RPMI8226 (cell line): ENCODE measurements at regions not wholly inside any gene's neighbourhood (a gene's known extent, or its start where the extent isn't known, plus 50 kb on each side); places are given as distances from the start of the nearest gene placed in this dataset.

ENCODE experiments used
- DNase-seq: peaks from one replicate; pipeline ENCODE4 v3.0.0-alpha.2; 2015

DNA sequence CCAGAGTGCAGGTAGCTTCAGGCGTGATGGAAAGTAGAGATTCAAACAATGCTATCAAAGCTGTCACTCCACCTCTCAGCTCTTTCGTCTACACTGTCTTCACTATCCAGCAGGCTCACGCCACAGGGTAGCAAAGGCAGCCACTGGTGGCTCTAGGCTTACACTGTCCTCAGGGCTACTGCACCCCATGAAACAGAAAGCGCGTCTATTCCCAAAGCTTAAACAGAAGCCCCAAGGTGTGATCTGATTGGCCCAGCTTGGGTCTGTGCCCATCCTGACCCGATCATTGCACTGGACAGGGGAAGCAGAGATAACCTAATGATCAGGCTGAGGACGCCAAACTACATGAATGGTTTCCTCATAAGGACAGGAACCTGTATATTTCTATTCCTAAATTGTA is 100.1 kb downstream of the PDCL3 start:
- no peak for DNase-seq

DNA sequence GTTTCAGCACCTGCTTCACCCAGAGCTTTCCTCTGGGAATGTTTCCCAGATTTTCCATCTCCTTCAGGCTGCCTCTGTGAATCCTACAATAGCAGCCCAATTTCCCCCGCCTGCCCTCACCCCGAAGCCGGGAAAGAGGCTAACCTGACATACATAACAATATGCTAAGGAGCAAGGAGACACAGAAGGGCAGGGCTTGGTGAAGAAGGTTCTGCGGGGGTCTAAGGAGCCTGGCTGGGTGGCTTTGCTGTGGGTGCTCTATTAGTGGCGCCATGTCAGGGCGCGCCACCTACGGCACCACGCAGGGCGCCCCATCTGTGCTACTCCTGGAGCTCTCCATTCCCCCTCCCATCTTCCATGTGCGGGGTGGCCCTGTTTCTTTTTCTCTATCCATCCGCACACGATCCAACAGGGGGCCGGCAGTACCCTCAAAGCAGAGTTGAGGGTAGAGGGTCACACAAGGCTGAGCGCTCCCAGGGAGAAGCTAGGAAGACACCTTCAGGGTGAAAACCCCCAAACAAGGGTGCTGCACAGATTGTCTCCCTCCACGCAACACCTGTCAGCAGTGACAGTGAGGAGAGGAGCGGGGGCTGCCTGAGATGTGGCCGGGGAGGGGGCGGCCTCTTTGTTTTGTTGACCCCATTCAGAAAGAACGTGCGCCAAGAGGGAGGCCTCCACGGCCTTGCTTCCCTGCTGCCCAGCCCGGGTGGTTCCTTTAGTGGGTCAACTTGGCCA is 101.4 kb downstream of the PDCL3 start:
- DNase-seq = no peak

DNA sequence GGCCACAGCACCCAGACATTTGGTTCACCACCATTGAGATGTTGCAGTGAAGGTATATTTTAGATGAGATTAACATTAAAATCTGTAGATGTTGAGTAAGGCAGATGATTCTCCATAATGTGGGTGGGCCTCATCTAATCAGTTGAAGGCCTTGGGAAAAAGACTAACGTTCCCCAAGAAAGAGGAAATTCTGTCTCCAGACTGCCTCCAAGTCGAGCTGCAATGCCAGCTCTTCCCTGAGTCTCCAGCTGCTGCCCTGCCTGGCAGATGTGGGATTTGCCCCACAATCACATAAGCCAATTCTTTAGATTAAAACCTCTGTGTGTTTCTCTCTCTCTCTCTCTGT is 101.9 kb downstream of the PDCL3 start:
- DNase-seq = no peak

DNA sequence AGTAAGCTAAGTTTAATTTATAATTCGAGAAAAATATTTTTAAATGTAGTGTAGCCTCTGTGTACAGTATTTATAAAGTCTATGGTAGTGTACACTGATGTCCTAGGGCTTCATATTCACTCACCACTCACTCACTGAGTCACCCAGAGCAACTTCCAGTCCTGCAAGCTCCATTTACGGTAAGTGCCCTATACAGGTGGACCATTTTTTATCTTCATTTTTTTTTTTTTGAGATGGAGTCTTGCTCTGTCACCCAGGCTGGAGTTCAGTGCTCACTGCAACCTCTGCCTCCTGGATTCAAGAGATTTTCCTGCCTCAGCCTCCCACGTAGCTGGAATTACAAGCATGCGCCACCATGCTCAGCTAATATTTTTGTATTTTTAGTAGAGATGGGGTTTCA is 104.2 kb downstream of the PDCL3 start:
- DNase-seq = no peak

- no peak for DNase-seq
Observed at GRCh38 chr2:100667801-100668200, 105.0 kb downstream of the PDCL3 start.

DNA sequence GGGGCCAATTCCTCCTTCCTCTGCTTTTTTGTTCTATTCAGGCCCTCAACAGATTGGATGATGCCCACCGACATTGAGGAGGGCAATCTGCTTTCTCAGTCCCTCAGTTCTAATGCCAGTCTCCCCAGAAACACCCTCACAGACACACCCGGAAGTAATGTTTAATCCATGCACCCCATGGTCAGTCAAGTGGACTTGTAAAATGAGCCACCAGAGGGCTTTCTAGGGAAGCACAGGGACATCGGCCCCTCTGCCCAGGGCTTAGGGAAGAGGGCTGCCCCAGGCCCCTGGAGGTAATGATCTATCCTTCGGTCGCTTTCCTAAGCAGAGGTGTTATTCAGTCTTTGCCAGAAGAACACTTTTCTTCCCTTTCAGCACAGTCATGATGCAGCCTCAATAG is 107.4 kb downstream of the PDCL3 start:
- DNase-seq = no peak

- DNase-seq = no peak
Observed at GRCh38 chr2:100673115-100673514, 110.3 kb downstream of the PDCL3 start.

GRCh38 chr2:100673691-100674485 is 111.1 kb downstream of the PDCL3 start:
- DNase-seq = no peak

DNA sequence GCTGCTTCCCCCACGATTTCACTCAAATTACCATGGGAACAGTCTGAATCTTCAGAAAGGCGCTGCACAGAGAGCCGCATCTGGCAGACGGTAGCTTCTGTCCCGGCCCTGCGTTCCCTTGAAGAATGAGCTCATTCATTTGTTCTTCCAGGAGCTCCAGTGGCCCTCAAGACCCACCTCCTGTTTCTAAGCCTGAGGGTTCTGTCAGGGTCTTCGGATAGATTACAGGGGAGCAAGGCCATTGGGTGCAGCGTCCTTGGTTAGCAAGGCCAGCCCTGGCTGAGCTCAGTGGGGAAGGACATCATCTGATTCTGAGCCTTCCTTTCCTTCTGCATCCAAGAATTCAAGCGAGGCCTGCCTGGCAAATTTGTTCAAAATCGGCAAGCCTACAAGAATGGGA is 111.9 kb downstream of the PDCL3 start:
- no peak for DNase-seq

GRCh38 chr2:100675373-100675772 is 112.6 kb downstream of the PDCL3 start:
- DNase-seq = no peak

DNA sequence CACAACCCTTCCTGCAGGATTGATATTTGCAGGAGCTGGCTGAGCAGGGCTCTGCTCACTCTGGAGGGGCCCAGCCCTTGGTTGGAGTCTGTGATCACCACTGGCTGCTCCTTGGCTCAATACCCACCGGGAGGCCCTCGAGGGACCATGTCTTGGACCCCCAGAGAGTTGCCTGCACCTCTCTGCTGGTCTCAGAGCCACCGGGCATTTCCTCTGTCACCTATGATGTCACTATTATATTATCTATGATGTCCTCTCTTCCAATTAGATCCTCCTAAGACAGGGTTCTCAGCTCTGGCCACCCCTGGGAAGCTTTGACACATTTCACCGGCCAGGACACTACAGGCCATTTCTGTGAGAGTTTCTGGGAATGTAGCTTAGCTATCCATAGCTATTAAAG is 113.1 kb downstream of the PDCL3 start:
- no peak for DNase-seq

DNA sequence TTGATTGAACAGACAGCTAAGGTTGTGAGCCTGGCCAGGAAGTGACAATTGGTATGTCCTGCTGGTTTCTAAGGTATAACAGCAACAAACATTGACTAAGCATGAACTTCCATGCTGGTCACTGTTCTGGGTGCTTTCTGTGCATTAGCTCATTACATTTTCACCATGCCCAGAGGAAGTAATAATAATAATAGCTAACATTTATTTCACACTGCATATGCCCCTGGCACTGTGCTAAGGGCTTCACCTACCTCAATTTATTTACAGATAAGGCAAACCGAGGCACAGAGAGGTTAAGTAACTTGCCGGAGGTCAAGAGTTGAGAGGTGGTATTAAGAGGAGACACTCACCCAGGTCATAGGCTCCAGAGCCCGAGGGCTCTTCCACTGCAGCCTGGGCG is 113.6 kb downstream of the PDCL3 start:
- no peak for DNase-seq

GRCh38 chr2:100677611-100678185 is 114.9 kb downstream of the PDCL3 start:
- no peak for DNase-seq

DNA sequence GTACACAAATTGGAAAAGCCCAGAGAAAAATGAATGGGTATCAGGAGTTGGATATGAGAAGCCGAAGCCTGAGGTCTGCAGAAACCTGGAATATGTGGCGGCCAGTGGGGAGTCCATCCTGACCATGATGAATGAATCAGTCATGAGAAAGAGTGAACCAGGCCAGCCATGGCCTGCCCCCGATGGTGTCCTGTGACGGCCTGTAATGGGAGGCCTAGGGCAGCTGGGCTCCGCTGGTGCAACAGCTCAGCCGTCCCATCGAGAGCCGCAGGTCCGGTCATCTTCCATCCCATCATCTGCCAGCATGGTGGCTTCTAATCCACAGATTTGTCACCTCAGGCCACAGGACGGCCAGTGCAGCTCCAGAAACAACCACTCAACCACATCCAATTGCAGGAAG is 116.4 kb downstream of the PDCL3 start:
- DNase-seq = no peak

GRCh38 chr2:100682536-100682935 is 119.7 kb downstream of the PDCL3 start:
- no peak for DNase-seq

DNA sequence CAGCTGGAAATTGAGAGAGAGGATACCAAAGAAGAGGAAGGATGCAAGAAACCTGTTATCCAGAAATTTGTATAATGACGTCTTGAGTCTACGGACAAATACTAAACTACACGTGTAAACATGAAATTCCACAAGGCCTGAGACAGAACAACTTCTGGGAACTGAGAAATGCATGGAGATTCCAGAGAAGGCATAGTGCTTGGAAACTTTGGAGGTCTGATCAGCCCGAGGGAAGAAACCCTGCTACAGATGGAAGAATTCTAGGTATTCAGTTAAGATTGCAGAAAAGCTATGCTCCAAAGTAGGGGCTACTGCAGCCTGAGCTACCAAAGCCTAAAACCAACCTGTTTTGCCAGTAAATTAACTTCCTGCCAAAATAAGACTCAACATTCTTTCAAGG is 120.4 kb downstream of the PDCL3 start:
- no peak for DNase-seq

- DNase-seq = no peak
Observed at GRCh38 chr2:100691846-100692245, 128.1 kb upstream of the NPAS2 start.

GRCh38 chr2:100692381-100692780 is 127.6 kb upstream of the NPAS2 start:
- no peak for DNase-seq

- DNase-seq = no peak
Observed at GRCh38 chr2:100692906-100693305, 127.0 kb upstream of the NPAS2 start.

DNA sequence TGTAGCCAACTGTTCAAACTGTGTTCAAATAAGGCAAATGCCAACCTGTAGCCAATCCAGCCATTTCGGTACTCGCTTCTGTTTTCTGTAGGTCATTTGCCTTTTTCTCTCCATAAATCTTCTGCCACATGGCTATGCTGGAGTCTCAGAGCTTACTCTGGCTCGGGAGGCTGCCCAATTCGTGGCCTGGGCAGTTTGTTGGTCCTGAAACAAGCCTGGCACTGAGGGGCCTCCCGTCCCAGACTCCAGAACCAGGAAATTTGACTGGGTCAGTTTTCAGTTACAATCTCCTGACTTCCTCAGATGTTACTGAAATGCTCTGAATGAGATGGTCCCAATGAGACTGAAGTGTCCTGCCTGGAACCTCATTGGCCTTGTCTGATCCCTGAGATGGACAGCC is 120.8 kb upstream of the NPAS2 start:
- no peak for DNase-seq

DNA sequence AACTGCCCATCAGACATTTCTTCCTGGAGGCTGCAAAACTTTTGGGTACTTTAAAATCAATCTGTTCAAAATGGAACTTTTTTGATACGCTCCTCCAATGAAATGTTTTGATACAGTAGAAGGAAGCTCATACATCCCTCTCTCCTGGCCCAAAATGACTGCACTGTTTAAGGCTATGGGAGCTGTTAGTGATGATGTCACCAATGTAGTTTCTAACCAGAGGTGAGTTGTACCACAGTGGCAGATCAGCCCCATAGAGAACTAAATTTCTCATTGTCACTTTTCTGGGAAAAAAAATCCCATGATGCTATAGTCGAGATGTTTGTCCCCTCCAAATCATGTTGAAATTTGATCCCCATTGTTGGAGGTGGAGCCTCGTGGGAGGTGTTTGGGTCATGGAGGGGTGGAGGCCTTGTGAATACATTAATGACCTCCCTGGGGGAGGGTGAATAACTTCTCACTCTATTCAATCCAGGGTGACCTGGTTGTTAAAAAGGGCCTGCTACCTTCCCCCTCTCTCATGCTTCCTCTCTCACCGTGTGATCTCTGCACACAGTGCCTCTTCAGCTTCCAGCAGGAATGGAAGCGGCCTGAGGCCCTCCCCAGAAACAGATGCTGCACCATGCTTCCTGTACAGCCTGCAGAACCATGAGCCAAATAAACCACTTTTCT is 117.4 kb upstream of the NPAS2 start:
- no peak for DNase-seq

DNA sequence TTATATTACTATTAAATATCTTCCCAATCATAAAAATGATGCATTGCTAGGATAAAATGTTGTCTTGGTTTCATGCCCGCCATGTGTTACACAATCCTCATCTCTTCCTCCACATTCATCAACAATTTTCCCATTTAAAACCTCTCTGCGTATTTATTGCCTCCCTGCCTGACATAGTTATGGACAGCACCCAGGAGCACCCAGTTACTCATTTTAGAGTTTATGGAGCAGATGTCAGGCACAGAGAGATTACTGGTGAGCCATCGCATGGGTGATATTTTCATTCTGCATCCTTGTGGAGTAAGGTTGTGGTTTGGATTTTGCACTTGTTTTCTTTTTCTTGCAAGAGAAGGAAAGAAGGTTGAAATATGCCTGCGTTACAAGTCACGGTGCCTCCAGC is 116.7 kb upstream of the NPAS2 start:
- DNase-seq = no peak

- no peak for DNase-seq
Observed at GRCh38 chr2:100703739-100704138, 116.2 kb upstream of the NPAS2 start.

- no peak for DNase-seq
Observed at GRCh38 chr2:100704156-100704555, 115.8 kb upstream of the NPAS2 start.
